Stromal cell of bone marrow (primary cell): ENCODE measurements at regions not wholly inside any gene's neighbourhood (a gene's known extent, or its start where the extent isn't known, plus 50 kb on each side); places are given as distances from the start of the nearest gene placed in this dataset.

ENCODE experiments used
- DNase-seq: peaks from one replicate; pipeline ENCODE4 v3.0.0-alpha.2; 2012; ENCODE audit warnings: low read depth

DNA sequence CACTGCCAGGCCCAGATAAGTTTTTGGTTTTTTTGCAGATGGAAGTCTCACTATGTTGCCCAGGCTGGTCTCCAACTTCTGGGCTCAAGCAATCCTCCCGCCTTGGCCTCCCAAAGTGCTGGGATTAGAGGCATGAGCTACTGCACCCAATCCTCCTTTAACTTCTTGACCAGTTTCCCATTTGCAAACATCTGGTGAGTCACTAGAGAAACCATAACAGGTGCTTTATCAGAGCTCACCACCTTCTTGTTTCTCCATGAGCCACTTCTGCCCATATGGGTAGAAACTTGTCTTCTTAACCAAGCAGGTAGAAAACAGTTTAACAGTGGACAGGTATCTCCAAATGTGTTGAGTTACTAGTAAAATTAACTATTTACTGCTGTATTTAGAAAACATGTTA is 128.4 kb upstream of the AP1S2 start:
- DNase-seq, result no peak

- no peak for DNase-seq
Measured at GRCh38 chrX:15977644-15978043, 123.0 kb upstream of the AP1S2 start.

GRCh38 chrX:15976396-15976795 is 121.8 kb upstream of the AP1S2 start:
- DNase-seq, result no peak

- DNase-seq, result peak; percentile 49
Measured at GRCh38 chrX:15973946-15974345, 119.3 kb upstream of the AP1S2 start.

- DNase-seq, result no peak
Measured at GRCh38 chrX:15973299-15973698, 118.7 kb upstream of the AP1S2 start.

GRCh38 chrX:15971696-15972095 is 117.1 kb upstream of the AP1S2 start:
- no peak for DNase-seq

- DNase-seq, result no peak
Measured at GRCh38 chrX:15963858-15964257, 109.2 kb upstream of the AP1S2 start.

GRCh38 chrX:15960237-15960636 is 105.6 kb upstream of the AP1S2 start:
- DNase-seq, result no peak

DNA sequence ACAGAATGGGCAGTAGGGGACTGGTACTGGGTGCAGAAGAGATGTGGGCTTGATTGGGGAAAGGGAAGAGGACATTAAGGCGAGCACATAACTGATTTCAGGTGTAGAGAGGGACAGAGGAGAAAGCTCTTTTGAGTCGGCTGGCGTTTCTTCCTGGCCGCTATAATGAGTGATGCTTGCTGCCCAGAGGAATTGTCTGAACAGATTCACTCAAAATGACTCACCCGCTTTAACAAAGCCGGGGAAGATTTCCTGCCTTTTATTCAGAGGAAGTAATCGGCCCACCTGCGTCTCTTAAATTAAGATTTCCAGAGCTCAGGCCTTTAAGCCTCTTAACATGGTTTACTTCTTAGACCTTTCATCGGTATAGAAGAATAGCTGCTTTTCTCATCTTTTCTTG is 102.1 kb upstream of the AP1S2 start:
- no peak for DNase-seq

DNA sequence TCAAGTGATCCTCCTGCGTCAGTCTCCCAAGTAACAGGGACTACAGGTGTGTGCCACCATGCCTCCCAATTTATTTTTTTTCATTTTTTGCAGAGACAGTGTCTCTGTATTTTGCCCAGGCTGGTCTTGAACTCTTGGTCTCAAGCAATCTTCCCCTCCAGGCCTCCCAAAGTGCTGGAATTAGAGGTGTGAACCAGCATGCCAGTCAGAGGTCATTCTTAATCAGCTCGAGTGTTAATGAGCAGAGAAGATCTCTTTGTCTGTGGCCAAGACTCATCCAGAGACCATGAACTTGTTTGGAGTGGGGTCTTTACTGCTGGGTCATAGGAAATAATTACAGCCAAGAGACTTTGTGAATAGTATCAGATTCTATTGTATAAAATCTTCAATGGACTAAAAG is 99.2 kb upstream of the AP1S2 start:
- no peak for DNase-seq

GRCh38 chrX:15952212-15952611 is 97.6 kb upstream of the AP1S2 start:
- DNase-seq, result no peak

- DNase-seq, result no peak
Measured at GRCh38 chrX:15948318-15948660, 93.7 kb upstream of the AP1S2 start.

GRCh38 chrX:15947648-15948317 is 93.2 kb upstream of the AP1S2 start:
- peak; percentile 20 for DNase-seq

GRCh38 chrX:15946783-15947580 is 92.4 kb upstream of the AP1S2 start:
- DNase-seq, result peak; percentile 78

GRCh38 chrX:15943391-15943790 is 88.8 kb upstream of the AP1S2 start:
- no peak for DNase-seq

DNA sequence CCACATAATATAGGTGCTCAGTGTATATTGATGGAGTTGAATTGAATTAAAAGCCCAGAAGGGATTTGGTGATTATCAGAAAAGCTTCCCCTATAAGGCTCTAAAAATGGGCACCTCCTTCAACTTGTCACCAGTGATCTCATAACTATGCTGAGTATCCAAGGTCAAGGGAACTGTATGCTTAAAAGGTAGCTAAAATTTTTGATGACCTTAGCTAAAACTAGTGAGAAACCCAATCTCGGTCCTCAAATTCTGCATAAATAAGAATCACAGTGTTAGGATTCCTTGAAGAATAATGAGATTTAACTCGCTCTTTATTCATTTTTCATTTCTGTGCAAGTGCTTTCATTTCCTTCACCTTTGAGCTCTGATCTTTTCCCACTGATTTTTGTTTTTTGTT is 87.7 kb upstream of the AP1S2 start:
- no peak for DNase-seq

GRCh38 chrX:15939737-15940136 is 85.1 kb upstream of the AP1S2 start:
- no peak for DNase-seq

- DNase-seq, result no peak
Measured at GRCh38 chrX:15938072-15938471, 83.5 kb upstream of the AP1S2 start.

GRCh38 chrX:15931362-15931761 is 76.7 kb upstream of the AP1S2 start:
- no peak for DNase-seq

GRCh38 chrX:15930585-15930984 is 76.0 kb upstream of the AP1S2 start:
- DNase-seq, result peak; percentile 18

DNA sequence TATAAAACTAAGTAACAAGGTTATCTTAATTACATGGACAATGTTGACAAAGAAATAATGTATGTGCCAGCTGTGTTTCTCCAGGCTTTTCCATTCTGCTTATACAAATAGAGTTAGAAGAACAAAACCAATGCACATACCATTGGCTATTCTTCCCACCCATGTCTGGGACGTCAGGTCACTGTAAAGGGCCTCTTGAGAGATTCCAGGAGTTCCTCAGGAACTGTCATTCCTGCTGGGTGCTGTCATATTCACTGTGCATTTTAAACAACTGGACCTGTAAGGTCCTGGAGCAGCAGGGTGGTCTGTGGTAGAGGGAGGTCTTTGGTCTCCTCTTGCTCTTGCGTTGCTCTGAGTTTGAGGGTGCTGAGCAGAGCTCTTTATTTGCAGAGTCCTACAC is 74.6 kb upstream of the AP1S2 start:
- DNase-seq, result no peak

GRCh38 chrX:15926622-15927021 is 72.0 kb upstream of the AP1S2 start:
- DNase-seq, result no peak

DNA sequence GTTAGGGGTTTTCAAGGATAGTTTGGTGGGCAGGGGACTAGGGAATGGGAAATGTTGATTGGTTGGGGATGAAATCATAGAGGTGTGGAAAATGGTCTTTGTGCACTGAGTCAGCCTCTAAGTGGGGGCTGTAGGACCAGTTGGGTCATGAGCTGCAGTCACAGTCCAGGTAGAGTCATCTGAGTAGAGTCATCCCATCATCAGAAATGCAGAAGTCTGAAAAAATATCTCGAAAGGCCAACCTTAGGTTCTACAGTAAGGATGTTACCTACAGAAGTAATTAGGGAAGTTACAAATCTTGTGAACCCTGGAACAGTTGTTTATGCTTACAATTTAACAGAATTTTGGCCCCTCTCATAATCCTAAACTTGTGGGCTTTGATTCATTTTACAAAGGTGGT is 63.4 kb upstream of the AP1S2 start:
- no peak for DNase-seq

- DNase-seq, result no peak
Measured at GRCh38 chrX:15916704-15917084, 62.1 kb upstream of the AP1S2 start.
